ENCODE measurements at regions not wholly inside any gene's neighbourhood (a gene's known extent, or its start where the extent isn't known, plus 50 kb on each side); places are given as distances from the start of the nearest gene placed in this dataset.

GRCh38 chr3:89617706-89618105, 510.3 kb downstream of the EPHA3 start:
- WGBS (ENCODE audit: missing lambda C conversion rate), result 0% methylated on average over 1 of the region's 1 CpG
- no peak for ATAC-seq
- Histone ChIP-seq H3K4me1 (no peaks in the 10 kb centered on the region), H3K4me2 (no peak overlapping the region), H3K27ac (no peak overlapping the region), H3K4me3 (no peak overlapping the region), H3K9me3 (no peaks in the 10 kb centered on the region)
- DNase-seq (ENCODE audit: low read depth in 1 of 2, low spot score in 1 of 2), result no peak
- ChIA-PET CTCF (no interaction called here), POLR2A (no interaction called here)
- no peak for TF ChIP-seq HMGXB4 (CRISPR knock-in tag; IDR thresholded peaks at IDR 0.05; ENCODE audit: borderline replicate concordance)
- no peak for TF ChIP-seq PBX3 (IDR thresholded peaks at IDR 0.05)
- no peak for TF ChIP-seq HOXB13 (CRISPR knock-in tag; IDR thresholded peaks at IDR 0.05; ENCODE audit: low read depth)
- TF ChIP-seq, protein P1, sequence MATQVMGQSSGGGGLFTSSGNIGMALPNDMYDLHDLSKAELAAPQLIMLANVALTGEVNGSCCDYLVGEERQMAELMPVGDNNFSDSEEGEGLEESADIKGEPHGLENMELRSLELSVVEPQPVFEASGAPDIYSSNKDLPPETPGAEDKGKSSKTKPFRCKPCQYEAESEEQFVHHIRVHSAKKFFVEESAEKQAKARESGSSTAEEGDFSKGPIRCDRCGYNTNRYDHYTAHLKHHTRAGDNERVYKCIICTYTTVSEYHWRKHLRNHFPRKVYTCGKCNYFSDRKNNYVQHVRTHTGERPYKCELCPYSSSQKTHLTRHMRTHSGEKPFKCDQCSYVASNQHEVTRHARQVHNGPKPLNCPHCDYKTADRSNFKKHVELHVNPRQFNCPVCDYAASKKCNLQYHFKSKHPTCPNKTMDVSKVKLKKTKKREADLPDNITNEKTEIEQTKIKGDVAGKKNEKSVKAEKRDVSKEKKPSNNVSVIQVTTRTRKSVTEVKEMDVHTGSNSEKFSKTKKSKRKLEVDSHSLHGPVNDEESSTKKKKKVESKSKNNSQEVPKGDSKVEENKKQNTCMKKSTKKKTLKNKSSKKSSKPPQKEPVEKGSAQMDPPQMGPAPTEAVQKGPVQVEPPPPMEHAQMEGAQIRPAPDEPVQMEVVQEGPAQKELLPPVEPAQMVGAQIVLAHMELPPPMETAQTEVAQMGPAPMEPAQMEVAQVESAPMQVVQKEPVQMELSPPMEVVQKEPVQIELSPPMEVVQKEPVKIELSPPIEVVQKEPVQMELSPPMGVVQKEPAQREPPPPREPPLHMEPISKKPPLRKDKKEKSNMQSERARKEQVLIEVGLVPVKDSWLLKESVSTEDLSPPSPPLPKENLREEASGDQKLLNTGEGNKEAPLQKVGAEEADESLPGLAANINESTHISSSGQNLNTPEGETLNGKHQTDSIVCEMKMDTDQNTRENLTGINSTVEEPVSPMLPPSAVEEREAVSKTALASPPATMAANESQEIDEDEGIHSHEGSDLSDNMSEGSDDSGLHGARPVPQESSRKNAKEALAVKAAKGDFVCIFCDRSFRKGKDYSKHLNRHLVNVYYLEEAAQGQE (IDR thresholded peaks at IDR 0.05), result no peak
- no peak for TF ChIP-seq KDM5A (IDR thresholded peaks at IDR 0.05)
- no peak for TF ChIP-seq RAD21 (conservative IDR thresholded peaks at IDR 0.05 in 1 of 2, IDR thresholded peaks at IDR 0.05 in 1 of 2)
- no peak for FAIRE-seq

DNA sequence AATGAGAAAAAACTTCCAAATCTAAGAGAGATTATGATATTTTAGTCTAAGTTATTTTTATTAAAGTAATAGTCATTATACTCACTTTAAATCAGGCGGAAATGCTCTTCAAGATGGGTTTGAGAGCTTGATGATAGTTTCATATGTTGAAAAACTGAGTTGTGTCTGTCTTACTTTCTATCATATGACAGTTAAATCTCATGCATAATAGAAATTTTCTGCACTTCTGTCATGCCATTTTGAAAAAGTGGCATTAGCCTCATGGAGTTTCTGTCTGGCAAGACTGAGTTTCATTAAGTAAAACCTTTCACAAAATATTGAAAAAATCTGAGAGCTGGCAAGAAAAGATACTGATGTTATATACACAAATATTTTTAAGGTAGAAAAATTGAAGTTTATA, 511.8 kb downstream of the EPHA3 start:
- ChIA-PET CTCF (no interaction called here), POLR2A (no interaction called here)
- ATAC-seq (no peak), FAIRE-seq (no peak), DNase-seq (ENCODE audit: low read depth in 1 of 2, low spot score in 1 of 2) (no peak)
- Histone ChIP-seq H3K4me3 (no peak overlapping the region), H3K9me3 (no peaks in the 10 kb centered on the region), H3K27ac (no peak overlapping the region), H3K4me2 (no peak overlapping the region), H3K4me1 (no peaks in the 10 kb centered on the region)
- no peak for TF ChIP-seq ESRRA (IDR thresholded peaks at IDR 0.05; ENCODE audit: borderline replicate concordance, low read length)
- 7% methylated on average over 1 of the region's 1 CpG for WGBS (ENCODE audit: missing lambda C conversion rate)

GRCh38 chr3:89622063-89622700, 514.8 kb downstream of the EPHA3 start:
- ChIA-PET POLR2A (no interaction called here), CTCF (no interaction called here)
- H3K4me2 ChIP-seq, result no peak overlapping the region
- FAIRE-seq (no peak), ATAC-seq (no peak), DNase-seq (ENCODE audit: low read depth in 1 of 2, low spot score in 1 of 2) (no peak)
- no peak overlapping the region for H3K4me3 ChIP-seq
- TF ChIP-seq PBX3 (IDR thresholded peaks at IDR 0.05) (no peak), EHF (CRISPR knock-in tag; IDR thresholded peaks at IDR 0.05) (no peak), EHMT2 (IDR thresholded peaks at IDR 0.05; ENCODE audit: low read depth) (no peak), TFCP2L1 (CRISPR knock-in tag; IDR thresholded peaks at IDR 0.05) (no peak)
- TF ChIP-seq, protein P2, sequence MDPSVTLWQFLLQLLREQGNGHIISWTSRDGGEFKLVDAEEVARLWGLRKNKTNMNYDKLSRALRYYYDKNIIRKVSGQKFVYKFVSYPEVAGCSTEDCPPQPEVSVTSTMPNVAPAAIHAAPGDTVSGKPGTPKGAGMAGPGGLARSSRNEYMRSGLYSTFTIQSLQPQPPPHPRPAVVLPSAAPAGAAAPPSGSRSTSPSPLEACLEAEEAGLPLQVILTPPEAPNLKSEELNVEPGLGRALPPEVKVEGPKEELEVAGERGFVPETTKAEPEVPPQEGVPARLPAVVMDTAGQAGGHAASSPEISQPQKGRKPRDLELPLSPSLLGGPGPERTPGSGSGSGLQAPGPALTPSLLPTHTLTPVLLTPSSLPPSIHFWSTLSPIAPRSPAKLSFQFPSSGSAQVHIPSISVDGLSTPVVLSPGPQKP (IDR thresholded peaks at IDR 0.05; ENCODE audit: low read depth, low read length), result no peak
- H3K27ac ChIP-seq, result no peak overlapping the region
- H3K4me1 ChIP-seq, result no peaks in the 10 kb centered on the region
- no peaks in the 10 kb centered on the region for H3K9me3 ChIP-seq
- WGBS (ENCODE audit: missing lambda C conversion rate), result 5% methylated on average over 4 of the region's 4 CpGs
